ENCODE measurements at regions not wholly inside any gene's neighbourhood (a gene's known extent, or its start where the extent isn't known, plus 50 kb on each side); places are given as distances from the start of the nearest gene placed in this dataset.
A peak's percentile ranks its signal among the peaks of the same experiment; 100 is the strongest.
"Not testable (repeated sequence)": the region's sequence is repeated elsewhere in the genome, so short reads cannot be mapped to it uniquely, and the experiment has no call there.

DNA sequence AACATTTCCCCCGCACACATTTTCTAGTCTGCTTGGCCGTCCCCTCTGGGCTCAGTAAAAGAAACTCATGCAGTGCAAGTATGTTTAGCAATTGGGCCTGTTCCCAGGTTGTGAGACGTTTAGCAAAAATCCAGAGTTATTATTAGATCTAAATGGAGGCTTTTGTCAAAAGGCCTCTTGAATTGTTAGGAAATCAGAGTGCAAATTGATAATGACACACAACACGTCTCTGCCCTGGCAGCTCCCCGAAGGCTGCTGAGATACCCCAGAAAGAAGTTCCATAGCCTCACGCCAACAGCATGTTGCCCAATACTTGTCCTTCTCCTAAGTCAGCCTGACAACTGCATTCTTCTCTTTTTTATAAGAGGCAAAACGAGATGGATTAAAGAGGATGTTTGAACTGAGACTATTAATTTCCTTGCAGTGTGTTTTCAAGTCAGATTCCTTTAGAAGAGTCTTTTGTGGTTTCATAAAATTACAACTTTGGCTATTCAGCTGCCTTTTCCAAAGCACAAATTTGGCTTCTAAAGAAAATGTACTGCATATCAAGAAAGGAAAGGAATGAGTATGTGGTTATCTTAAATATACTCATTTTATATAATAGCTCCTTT lies 202.2 kb downstream of the TRIB2 start:
- peak overlapping the region; percentile 72 to 74 for H3K27ac ChIP-seq
- H3K4me3 ChIP-seq = no peak overlapping the region
- TF ChIP-seq, protein P1, sequence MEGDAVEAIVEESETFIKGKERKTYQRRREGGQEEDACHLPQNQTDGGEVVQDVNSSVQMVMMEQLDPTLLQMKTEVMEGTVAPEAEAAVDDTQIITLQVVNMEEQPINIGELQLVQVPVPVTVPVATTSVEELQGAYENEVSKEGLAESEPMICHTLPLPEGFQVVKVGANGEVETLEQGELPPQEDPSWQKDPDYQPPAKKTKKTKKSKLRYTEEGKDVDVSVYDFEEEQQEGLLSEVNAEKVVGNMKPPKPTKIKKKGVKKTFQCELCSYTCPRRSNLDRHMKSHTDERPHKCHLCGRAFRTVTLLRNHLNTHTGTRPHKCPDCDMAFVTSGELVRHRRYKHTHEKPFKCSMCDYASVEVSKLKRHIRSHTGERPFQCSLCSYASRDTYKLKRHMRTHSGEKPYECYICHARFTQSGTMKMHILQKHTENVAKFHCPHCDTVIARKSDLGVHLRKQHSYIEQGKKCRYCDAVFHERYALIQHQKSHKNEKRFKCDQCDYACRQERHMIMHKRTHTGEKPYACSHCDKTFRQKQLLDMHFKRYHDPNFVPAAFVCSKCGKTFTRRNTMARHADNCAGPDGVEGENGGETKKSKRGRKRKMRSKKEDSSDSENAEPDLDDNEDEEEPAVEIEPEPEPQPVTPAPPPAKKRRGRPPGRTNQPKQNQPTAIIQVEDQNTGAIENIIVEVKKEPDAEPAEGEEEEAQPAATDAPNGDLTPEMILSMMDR (IDR thresholded peaks at IDR 0.05) = no peak
- TF ChIP-seq POLR2A (IDR thresholded peaks at IDR 0.05) = no peak
- H3K27me3 ChIP-seq = no peaks in the 10 kb centered on the region
- peaks cover 20% of the 10 kb centered on the region for H3K4me1 ChIP-seq
- intact Hi-C loops (cut with DNase I; ENCODE audit: low total_unique reads) = no loop called here
- no peaks in the 10 kb centered on the region for H3K36me3 ChIP-seq (ENCODE audit: low read depth, missing control alignments)
- DNase-seq = peak; percentile 75
- no peaks in the 10 kb centered on the region for H3K9me3 ChIP-seq
- WGBS, 2 donors = 29 to 31% methylated on average over 7 of the region's 7 CpGs

DNA sequence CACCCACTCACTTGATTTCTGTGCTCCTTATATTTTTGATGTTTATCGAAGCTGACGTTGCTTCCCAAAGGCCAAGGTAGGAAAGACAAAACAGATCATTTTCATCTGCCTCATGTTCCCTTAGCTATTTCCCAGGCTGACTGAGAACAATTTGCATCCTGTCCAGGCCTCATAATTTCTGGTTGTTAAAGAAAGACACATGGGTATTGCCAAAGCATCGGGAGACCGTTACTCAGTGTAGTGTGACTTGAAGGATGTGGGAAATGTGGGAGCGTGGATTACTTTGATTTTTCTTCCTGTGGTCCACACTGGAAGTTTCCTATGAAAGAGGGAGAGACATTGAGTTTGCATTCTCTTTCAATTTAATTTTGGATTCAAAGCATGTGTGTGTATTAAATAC lies 204.6 kb downstream of the TRIB2 start:
- 72% methylated on average over 5 of the region's 5 CpGs for WGBS, 2 donors
- intact Hi-C loops (cut with DNase I; ENCODE audit: low total_unique reads) = no loop called here

DNA sequence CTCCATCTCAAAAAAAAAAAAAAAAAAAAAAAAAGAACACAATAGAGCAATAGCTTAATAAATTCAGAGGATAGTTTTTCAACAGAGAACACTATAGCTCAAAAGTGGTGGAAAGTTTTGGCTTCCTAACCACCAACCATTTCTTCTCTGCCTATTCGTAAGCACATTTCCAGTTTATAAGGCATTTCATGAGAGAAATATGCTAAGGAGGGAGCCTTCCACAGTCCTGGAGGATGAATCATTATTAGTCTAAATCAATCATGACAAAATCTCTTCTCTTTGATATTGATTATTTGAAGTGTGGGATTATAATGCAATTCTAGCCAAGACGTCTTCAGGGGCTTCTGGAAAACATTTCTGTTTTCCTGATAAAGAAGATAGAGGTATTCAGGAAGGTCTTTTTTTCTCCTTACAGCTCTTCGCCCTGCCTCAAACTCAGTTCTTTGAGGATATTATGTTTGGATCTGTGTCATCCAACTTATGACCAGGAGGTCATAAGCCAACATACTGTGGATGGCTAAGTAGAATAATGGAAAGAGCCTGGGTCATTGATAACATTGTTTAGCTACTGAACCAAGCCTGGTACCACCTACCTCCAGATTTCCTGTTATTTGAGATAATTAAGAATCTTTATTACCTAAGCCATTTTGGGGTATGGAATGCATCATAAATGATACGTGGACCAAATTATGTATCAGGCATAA lies 207.3 kb downstream of the TRIB2 start:
- no peak overlapping the region for H3K27ac ChIP-seq
- no peaks in the 10 kb centered on the region for H3K27me3 ChIP-seq
- H3K4me3 ChIP-seq = no peak overlapping the region
- H3K36me3 ChIP-seq (ENCODE audit: low read depth, missing control alignments) = no peaks in the 10 kb centered on the region
- TF ChIP-seq, protein P1 (IDR thresholded peaks at IDR 0.05) = no peak
- TF ChIP-seq POLR2A (IDR thresholded peaks at IDR 0.05) = no peak
- intact Hi-C loops (cut with DNase I; ENCODE audit: low total_unique reads) = no loop called here
- H3K9me3 ChIP-seq = no peaks in the 10 kb centered on the region
- DNase-seq = no peak
- 83 to 89% methylated on average over 4 of the region's 4 CpGs for WGBS, 2 donors
- peaks cover 10% of the 10 kb centered on the region for H3K4me1 ChIP-seq

More for the DNA sequence above, 204.6 kb downstream of the TRIB2 start:
- Histone ChIP-seq H3K27me3 (no peaks in the 10 kb centered on the region), H3K4me1 (peaks cover 20% of the 10 kb centered on the region), H3K27ac (no peak overlapping the region), H3K36me3 (ENCODE audit: low read depth, missing control alignments) (no peaks in the 10 kb centered on the region), H3K9me3 (no peaks in the 10 kb centered on the region), H3K4me3 (no peak overlapping the region)
- DNase-seq = no peak
- TF ChIP-seq, protein P1 (IDR thresholded peaks at IDR 0.05) = no peak
- TF ChIP-seq POLR2A (IDR thresholded peaks at IDR 0.05) = no peak

DNA sequence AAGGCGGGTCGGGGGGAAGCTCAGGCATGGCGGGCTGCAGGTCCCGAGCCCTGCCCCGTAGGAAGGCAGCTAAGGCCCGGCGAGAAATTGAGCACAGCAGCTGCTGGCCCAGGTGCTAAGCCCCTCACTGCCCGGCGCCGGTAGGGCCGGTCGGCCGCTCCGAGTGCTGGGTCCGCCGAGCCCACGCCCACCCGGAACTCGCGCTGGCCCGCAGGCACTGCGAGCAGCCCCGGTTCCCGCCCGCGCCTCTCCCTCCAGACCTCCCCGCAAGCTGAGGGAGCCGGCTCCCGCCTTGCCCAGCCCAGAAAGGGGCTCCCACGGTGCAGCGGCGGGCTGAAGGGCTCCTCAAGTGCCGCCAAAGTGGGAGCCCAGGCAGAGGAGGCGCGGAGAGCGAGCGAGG lies 209.9 kb downstream of the TRIB2 start:
- H3K4me1 ChIP-seq = peaks cover 13% of the 10 kb centered on the region
- H3K27ac ChIP-seq; H3K36me3 ChIP-seq (ENCODE audit: low read depth, missing control alignments); H3K27me3 ChIP-seq; intact Hi-C loops (cut with DNase I; ENCODE audit: low total_unique reads); H3K9me3 ChIP-seq: not testable (repeated sequence)
- H3K4me3 ChIP-seq = peak overlapping the region; percentile 43 to 47
- peak; percentile 18 for DNase-seq
- 56 to 78% methylated on average over 15 to 31 of the region's 37 CpGs for WGBS, 2 donors

DNA sequence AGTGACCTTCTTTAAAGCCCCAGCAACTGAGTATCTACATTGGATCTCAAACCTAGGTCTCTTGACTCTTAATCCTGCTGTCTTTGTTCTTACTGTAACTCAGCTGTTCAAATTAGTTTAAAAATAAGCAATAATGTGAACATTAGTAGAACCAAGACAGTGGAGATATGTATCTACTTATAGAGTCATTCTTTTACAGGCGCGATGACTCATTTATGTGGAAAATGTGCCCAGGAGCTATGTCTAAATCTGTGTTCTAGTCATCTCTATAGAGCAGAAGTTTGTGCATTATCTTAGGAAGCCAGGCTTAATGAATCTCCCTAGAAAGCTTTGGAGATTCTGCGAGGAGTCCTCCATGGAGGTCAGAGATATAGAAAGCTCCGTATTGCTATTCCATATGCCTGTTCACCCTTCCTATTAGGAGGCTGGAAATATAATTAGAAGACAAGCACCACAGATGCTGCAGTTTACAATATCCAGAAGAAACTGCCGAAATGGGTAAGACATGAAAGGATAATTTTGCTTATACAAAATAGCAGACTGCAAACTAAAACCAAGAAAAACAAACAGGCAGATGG lies 211.6 kb downstream of the TRIB2 start:
- no peaks in the 10 kb centered on the region for H3K27me3 ChIP-seq
- TF ChIP-seq, protein P1 (IDR thresholded peaks at IDR 0.05) = no peak
- no peak for TF ChIP-seq POLR2A (IDR thresholded peaks at IDR 0.05)
- no peak overlapping the region for H3K4me3 ChIP-seq
- H3K27ac ChIP-seq = no peak overlapping the region
- DNase-seq = no peak
- WGBS, 2 donors = 73 to 83% methylated on average over 5 of the region's 5 CpGs
- intact Hi-C loops (cut with DNase I; ENCODE audit: low total_unique reads) = no loop called here
- peaks cover 15% of the 10 kb centered on the region for H3K4me1 ChIP-seq
- no peaks in the 10 kb centered on the region for H3K36me3 ChIP-seq (ENCODE audit: low read depth, missing control alignments)
- no peaks in the 10 kb centered on the region for H3K9me3 ChIP-seq

Measured in testis (tissue), 2 donors.